IPS-20b (cell line): ENCODE measurements at regions not wholly inside any gene's neighbourhood (a gene's known extent, or its start where the extent isn't known, plus 50 kb on each side); places are given as distances from the start of the nearest gene placed in this dataset.
"Not testable (repeated sequence)": the region's sequence is repeated elsewhere in the genome, so short reads cannot be mapped to it uniquely, and the experiment has no call there.

Experiments used
- H3K27ac ChIP-seq: one replicate; pipeline ENCODE4 v1.5.1; 2013; ENCODE audit warnings: low read length
- H3K27me3 ChIP-seq: 2 replicates; pipeline ENCODE4 v1.6.1; 2013; ENCODE audit warnings: mild to moderate bottlenecking, low read length, inconsistent platforms; ENCODE audit not compliant: insufficient read depth
- H3K36me3 ChIP-seq: 2 replicates; pipeline ENCODE4 v1.6.1; 2013; ENCODE audit warnings: low read depth, mild to moderate bottlenecking, inconsistent platforms, low read length, moderate library complexity; ENCODE audit not compliant: insufficient read depth
- H3K4me1 ChIP-seq: 2 replicates; pipeline ENCODE4 v1.6.1; 2013; ENCODE audit warnings: mild to moderate bottlenecking, control low read depth, inconsistent platforms, low read length, moderate library complexity; ENCODE audit not compliant: insufficient read depth
- H3K4me3 ChIP-seq: 2 replicates; pipeline ENCODE4 v1.5.1; 2013; ENCODE audit warnings: mild to moderate bottlenecking, low read length, inconsistent platforms
- H3K9ac ChIP-seq: 2 replicates; pipeline ENCODE4 v1.6.1; 2013; ENCODE audit warnings: low read depth, mild to moderate bottlenecking, inconsistent platforms, low read length, moderate library complexity
- H3K9me3 ChIP-seq: 2 replicates; pipeline ENCODE4 v1.6.1; 2013; ENCODE audit warnings: mild to moderate bottlenecking, low read depth, low read length, inconsistent platforms; ENCODE audit not compliant: insufficient read depth

- H3K27me3 ChIP-seq, result no peaks in the 10 kb centered on the region
- H3K4me3 ChIP-seq, result no peak overlapping the region
- no peaks in the 10 kb centered on the region for H3K4me1 ChIP-seq
- no peaks in the 10 kb centered on the region for H3K9me3 ChIP-seq
- H3K36me3 ChIP-seq, result no peaks in the 10 kb centered on the region
- no peak overlapping the region for H3K27ac ChIP-seq
- H3K9ac ChIP-seq, result no peak overlapping the region
These were observed 100.9 kb downstream of the RNASET2 start for GRCh38 chr6:166855416-166855815.

- Histone ChIP-seq H3K27ac (no peak overlapping the region), H3K4me1 (no peaks in the 10 kb centered on the region), H3K9ac (no peak overlapping the region), H3K4me3 (no peak overlapping the region), H3K9me3 (no peaks in the 10 kb centered on the region), H3K27me3 (no peaks in the 10 kb centered on the region), H3K36me3 (no peaks in the 10 kb centered on the region)
These were observed 102.7 kb downstream of the RNASET2 start for GRCh38 chr6:166853371-166854325.

- Histone ChIP-seq H3K36me3 (no peaks in the 10 kb centered on the region), H3K4me3 (no peak overlapping the region), H3K9ac (no peak overlapping the region), H3K4me1 (no peaks in the 10 kb centered on the region), H3K27ac (no peak overlapping the region), H3K27me3 (no peaks in the 10 kb centered on the region), H3K9me3 (no peaks in the 10 kb centered on the region)
These were observed 103.8 kb downstream of the RNASET2 start for GRCh38 chr6:166852451-166852975.

GRCh38 chr6:166851911-166852310, 104.4 kb downstream of the RNASET2 start:
- Histone ChIP-seq H3K36me3 (no peaks in the 10 kb centered on the region), H3K27me3 (no peaks in the 10 kb centered on the region), H3K4me1 (no peaks in the 10 kb centered on the region), H3K27ac (no peak overlapping the region), H3K9ac (no peak overlapping the region), H3K4me3 (no peak overlapping the region), H3K9me3 (no peaks in the 10 kb centered on the region)

- Histone ChIP-seq H3K27me3 (no peaks in the 10 kb centered on the region), H3K9ac (no peak overlapping the region), H3K4me3 (no peak overlapping the region), H3K36me3 (no peaks in the 10 kb centered on the region), H3K4me1 (no peaks in the 10 kb centered on the region), H3K27ac (no peak overlapping the region), H3K9me3 (no peaks in the 10 kb centered on the region)
These were observed 104.9 kb downstream of the RNASET2 start for GRCh38 chr6:166851426-166851825.

GRCh38 chr6:166850677-166851076, 105.7 kb downstream of the RNASET2 start:
- H3K9ac ChIP-seq, result no peak overlapping the region
- no peaks in the 10 kb centered on the region for H3K36me3 ChIP-seq
- H3K4me3 ChIP-seq, result no peak overlapping the region
- H3K4me1 ChIP-seq, result no peaks in the 10 kb centered on the region
- H3K9me3 ChIP-seq, result no peaks in the 10 kb centered on the region
- H3K27me3 ChIP-seq, result no peaks in the 10 kb centered on the region
- H3K27ac ChIP-seq, result no peak overlapping the region

GRCh38 chr6:166849749-166850183, 106.6 kb downstream of the RNASET2 start:
- Histone ChIP-seq H3K4me3 (no peak overlapping the region), H3K27me3 (no peaks in the 10 kb centered on the region), H3K9me3 (no peaks in the 10 kb centered on the region), H3K4me1 (no peaks in the 10 kb centered on the region), H3K36me3 (no peaks in the 10 kb centered on the region), H3K27ac (no peak overlapping the region), H3K9ac (no peak overlapping the region)

GRCh38 chr6:166848979-166849748, 107.2 kb downstream of the RNASET2 start:
- no peaks in the 10 kb centered on the region for H3K9me3 ChIP-seq
- no peak overlapping the region for H3K9ac ChIP-seq
- H3K36me3 ChIP-seq, result no peaks in the 10 kb centered on the region
- no peak overlapping the region for H3K27ac ChIP-seq
- H3K4me1 ChIP-seq, result no peaks in the 10 kb centered on the region
- H3K27me3 ChIP-seq, result no peaks in the 10 kb centered on the region
- H3K4me3 ChIP-seq, result no peak overlapping the region

GRCh38 chr6:166846446-166847142, 109.8 kb downstream of the RNASET2 start:
- H3K36me3 ChIP-seq, H3K4me3 ChIP-seq, H3K4me1 ChIP-seq, H3K27me3 ChIP-seq, H3K9ac ChIP-seq, H3K9me3 ChIP-seq, H3K27ac ChIP-seq: not testable (repeated sequence)

GRCh38 chr6:166842607-166843006, 113.7 kb downstream of the RNASET2 start:
- H3K4me1 ChIP-seq, result no peaks in the 10 kb centered on the region
- H3K36me3 ChIP-seq, result no peaks in the 10 kb centered on the region
- no peaks in the 10 kb centered on the region for H3K9me3 ChIP-seq
- H3K27me3 ChIP-seq, result no peaks in the 10 kb centered on the region
- no peak overlapping the region for H3K27ac ChIP-seq
- no peak overlapping the region for H3K4me3 ChIP-seq
- no peak overlapping the region for H3K9ac ChIP-seq

GRCh38 chr6:166841216-166841615, 115.1 kb downstream of the RNASET2 start:
- Histone ChIP-seq H3K9ac (no peak overlapping the region), H3K27me3 (no peaks in the 10 kb centered on the region), H3K4me3 (no peak overlapping the region), H3K27ac (no peak overlapping the region), H3K4me1 (no peaks in the 10 kb centered on the region), H3K36me3 (no peaks in the 10 kb centered on the region), H3K9me3 (no peaks in the 10 kb centered on the region)
